GOT3 (cell line): ENCODE measurements at regions not wholly inside any gene's neighbourhood (a gene's known extent, or its start where the extent isn't known, plus 50 kb on each side); places are given as distances from the start of the nearest gene placed in this dataset.

ENCODE experiments used
- DNase-seq: peaks from one replicate; lab custom pipeline; 2025; ENCODE audit warnings: mixed read lengths; lab: John Stamatoyannopoulos, UW

GRCh38 chr5:117302949-117303348 is 728.3 kb upstream of the SEMA6A start:
- DNase-seq = no peak

- no peak for DNase-seq
Observed at GRCh38 chr5:117302473-117302872, 727.9 kb upstream of the SEMA6A start.

GRCh38 chr5:117299936-117300328 is 725.3 kb upstream of the SEMA6A start:
- DNase-seq = no peak

- no peak for DNase-seq
Observed at GRCh38 chr5:117299224-117299935, 724.8 kb upstream of the SEMA6A start.

GRCh38 chr5:117296872-117297271 is 722.2 kb upstream of the SEMA6A start:
- no peak for DNase-seq

- no peak for DNase-seq
Observed at GRCh38 chr5:117295941-117296340, 721.3 kb upstream of the SEMA6A start.

GRCh38 chr5:117286813-117287212 is 712.2 kb upstream of the SEMA6A start:
- DNase-seq = no peak

- DNase-seq = no peak
Observed at GRCh38 chr5:117271656-117272055, 697.0 kb upstream of the SEMA6A start.

- no peak for DNase-seq
Observed at GRCh38 chr5:117266280-117266679, 691.7 kb upstream of the SEMA6A start.

- DNase-seq = no peak
Observed at GRCh38 chr5:117263231-117263630, 688.6 kb upstream of the SEMA6A start.

GRCh38 chr5:117262572-117263131 is 688.0 kb upstream of the SEMA6A start:
- DNase-seq = no peak

- DNase-seq = no peak
Observed at GRCh38 chr5:117261948-117262571, 687.4 kb upstream of the SEMA6A start.

- no peak for DNase-seq
Observed at GRCh38 chr5:117255211-117256027, 680.8 kb upstream of the SEMA6A start.

GRCh38 chr5:117252566-117252965 is 677.9 kb upstream of the SEMA6A start:
- no peak for DNase-seq

GRCh38 chr5:117249086-117249815 is 674.6 kb upstream of the SEMA6A start:
- DNase-seq = no peak

GRCh38 chr5:117246424-117246823 is 671.8 kb upstream of the SEMA6A start:
- no peak for DNase-seq

- DNase-seq = no peak
Observed at GRCh38 chr5:117245130-117245529, 670.5 kb upstream of the SEMA6A start.

GRCh38 chr5:117242028-117242427 is 667.4 kb upstream of the SEMA6A start:
- no peak for DNase-seq

- DNase-seq = no peak
Observed at GRCh38 chr5:117236941-117237340, 662.3 kb upstream of the SEMA6A start.

- DNase-seq = no peak
Observed at GRCh38 chr5:117235786-117236185, 661.2 kb upstream of the SEMA6A start.

GRCh38 chr5:117230375-117230774 is 655.8 kb upstream of the SEMA6A start:
- no peak for DNase-seq

- DNase-seq = no peak
Observed at GRCh38 chr5:117220730-117221129, 646.1 kb upstream of the SEMA6A start.
